GM12875 (cell line): ENCODE measurements at regions not wholly inside any gene's neighbourhood (a gene's known extent, or its start where the extent isn't known, plus 50 kb on each side); places are given as distances from the start of the nearest gene placed in this dataset.

Experiments used
- H3K4me3 ChIP-seq: one replicate; pipeline ENCODE4 v1.5.1; 2011; ENCODE audit warnings: low read depth, low read length, control low read depth
- CTCF ChIP-seq: IDR thresholded peaks from 2 replicates; pipeline ENCODE4 v1.5.1; 2011; ENCODE audit warnings: low read depth, mild to moderate bottlenecking, control low read depth, inconsistent platforms, low read length, moderate library complexity, borderline replicate concordance; ENCODE audit not compliant: insufficient read depth

DNA sequence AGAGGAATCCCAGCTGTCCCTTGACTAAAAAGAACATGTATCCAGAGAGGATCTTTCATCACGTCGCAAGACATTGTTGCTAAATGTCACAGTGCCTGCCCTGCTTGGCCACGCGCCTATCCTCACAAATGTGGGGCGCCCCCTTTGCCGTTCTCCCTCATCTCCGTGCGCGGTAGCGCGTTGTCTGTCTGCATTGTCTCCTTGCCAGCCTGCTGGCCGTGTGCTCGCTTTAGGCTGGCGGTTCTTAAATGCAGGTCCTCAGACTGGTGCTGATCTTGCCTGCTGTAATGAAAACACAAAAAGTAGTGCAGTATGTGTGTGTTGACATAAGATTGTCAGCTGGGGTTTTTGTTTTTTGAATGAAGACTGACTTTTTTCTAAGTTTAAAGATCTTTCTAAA, 198.2 kb upstream of the RGS6 start:
- TF ChIP-seq CTCF, result no peak
- H3K4me3 ChIP-seq, result no peak overlapping the region

- no peak for TF ChIP-seq CTCF
- H3K4me3 ChIP-seq, result no peak overlapping the region
These were observed 197.3 kb upstream of the RGS6 start for GRCh38 chr14:71734885-71735284.

DNA sequence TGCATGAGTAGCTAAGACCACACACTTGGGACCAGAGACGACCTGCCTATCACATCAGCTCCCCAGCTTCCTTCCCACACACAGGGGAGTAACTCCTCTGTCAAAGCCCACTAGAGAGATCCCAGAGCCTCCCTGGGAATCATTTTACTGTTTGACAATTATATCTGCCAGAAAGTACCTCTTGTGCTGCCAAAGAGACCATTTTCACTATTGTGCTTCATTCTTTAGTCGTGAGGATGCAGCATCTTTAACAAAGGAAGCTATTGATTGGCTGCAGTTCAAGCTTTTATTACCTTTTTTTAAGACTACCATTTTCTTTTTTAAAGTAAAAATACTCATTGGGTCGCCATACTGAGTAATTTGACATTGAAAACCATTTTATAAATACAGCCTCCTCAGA, 194.5 kb upstream of the RGS6 start:
- TF ChIP-seq CTCF, result no peak
- H3K4me3 ChIP-seq, result no peak overlapping the region

- H3K4me3 ChIP-seq, result no peak overlapping the region
These were observed 192.8 kb upstream of the RGS6 start for GRCh38 chr14:71739273-71739990.

GRCh38 chr14:71741241-71741640, 191.0 kb upstream of the RGS6 start:
- no peak for TF ChIP-seq CTCF

More at GRCh38 chr14:71739273-71739990, 192.8 kb upstream of the RGS6 start:
- TF ChIP-seq CTCF, result no peak

GRCh38 chr14:71742485-71742884, 189.7 kb upstream of the RGS6 start:
- H3K4me3 ChIP-seq, result no peak overlapping the region
- no peak for TF ChIP-seq CTCF

More at GRCh38 chr14:71741241-71741640, 191.0 kb upstream of the RGS6 start:
- no peak overlapping the region for H3K4me3 ChIP-seq

GRCh38 chr14:71745072-71745471, 187.2 kb upstream of the RGS6 start:
- TF ChIP-seq CTCF, result no peak
- no peak overlapping the region for H3K4me3 ChIP-seq
